Endometrial microvascular endothelial cells (primary cell): ENCODE measurements at regions not wholly inside any gene's neighbourhood (a gene's known extent, or its start where the extent isn't known, plus 50 kb on each side); places are given as distances from the start of the nearest gene placed in this dataset.
"Not testable (repeated sequence)": the region's sequence is repeated elsewhere in the genome, so short reads cannot be mapped to it uniquely, and the experiment has no call there.

Source experiments
- in situ Hi-C: cut with HindIII; loops from 2 replicates; pipeline ENCODE4 v1.10.0; 2017; ENCODE audit warnings: low sequenced_read_pairs, low pct_unique_long_range_greater_than_20kb; ENCODE audit errors: inconsistent ontology term

DNA sequence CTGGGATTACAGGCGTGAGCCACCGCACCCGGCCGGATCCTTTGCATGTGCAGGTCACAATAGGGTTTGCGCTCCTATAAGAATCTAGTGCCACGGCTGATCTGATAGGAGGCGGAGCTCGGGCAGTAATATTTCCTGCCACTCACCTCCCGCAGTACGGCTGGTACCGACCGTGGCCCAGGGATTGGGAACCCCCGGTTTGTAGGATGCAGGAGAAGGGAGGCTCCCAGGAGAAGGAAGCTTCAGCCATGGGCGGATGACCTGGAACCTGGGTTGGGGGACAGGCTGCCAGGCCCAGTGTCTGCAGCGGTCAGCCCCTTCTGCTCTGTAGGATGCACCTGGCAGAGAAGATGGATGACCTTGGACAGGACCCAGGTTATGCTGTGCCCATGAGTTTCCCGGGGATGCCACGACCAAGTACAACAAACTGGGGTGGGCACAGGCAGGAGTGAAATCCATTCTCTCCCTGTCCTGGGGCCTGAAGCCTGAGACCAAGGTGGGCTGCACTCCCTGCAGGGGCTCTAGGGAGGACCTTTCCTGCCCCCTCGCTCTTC lies 818.9 kb downstream of the BRD1 start:
- in situ Hi-C loops: no loop called here

DNA sequence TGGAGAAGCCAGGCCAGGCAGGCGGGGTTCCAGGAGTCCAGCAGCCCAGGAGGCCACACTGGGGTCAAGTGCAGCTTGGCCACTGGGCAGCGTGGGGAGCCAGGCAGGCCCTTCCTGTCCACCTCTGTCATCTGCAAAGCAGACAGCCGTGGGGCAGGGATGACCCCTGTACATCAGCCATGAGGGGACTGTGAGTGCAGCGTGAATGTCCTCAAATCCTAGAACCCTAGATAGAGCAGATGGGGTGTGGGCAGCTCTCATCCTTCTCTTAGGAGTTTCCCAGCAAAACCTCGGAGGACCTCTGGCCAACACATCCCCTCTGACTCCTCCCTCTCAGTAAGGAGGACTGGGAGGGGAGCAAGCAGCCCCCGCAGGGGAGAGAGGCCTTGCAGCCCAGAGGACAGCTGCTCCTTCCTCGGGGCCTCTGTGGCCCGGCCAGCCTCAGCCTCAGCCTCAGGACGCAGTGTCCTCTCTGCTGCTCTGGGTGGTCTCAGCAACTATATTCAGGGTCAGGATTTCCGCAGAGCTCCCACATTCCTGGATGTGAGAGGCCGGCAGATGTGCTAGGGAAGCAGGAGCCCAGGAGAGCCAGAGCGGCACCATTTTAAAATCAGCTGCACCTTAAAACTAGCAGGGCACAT lies 820.5 kb downstream of the BRD1 start:
- in situ Hi-C loops: no loop called here

- in situ Hi-C loops: no loop called here
Measured at GRCh38 chr22:49006207-49007012, 821.3 kb downstream of the BRD1 start.

GRCh38 chr22:49005557-49005956 lies 822.1 kb downstream of the BRD1 start:
- in situ Hi-C loops: no loop called here

DNA sequence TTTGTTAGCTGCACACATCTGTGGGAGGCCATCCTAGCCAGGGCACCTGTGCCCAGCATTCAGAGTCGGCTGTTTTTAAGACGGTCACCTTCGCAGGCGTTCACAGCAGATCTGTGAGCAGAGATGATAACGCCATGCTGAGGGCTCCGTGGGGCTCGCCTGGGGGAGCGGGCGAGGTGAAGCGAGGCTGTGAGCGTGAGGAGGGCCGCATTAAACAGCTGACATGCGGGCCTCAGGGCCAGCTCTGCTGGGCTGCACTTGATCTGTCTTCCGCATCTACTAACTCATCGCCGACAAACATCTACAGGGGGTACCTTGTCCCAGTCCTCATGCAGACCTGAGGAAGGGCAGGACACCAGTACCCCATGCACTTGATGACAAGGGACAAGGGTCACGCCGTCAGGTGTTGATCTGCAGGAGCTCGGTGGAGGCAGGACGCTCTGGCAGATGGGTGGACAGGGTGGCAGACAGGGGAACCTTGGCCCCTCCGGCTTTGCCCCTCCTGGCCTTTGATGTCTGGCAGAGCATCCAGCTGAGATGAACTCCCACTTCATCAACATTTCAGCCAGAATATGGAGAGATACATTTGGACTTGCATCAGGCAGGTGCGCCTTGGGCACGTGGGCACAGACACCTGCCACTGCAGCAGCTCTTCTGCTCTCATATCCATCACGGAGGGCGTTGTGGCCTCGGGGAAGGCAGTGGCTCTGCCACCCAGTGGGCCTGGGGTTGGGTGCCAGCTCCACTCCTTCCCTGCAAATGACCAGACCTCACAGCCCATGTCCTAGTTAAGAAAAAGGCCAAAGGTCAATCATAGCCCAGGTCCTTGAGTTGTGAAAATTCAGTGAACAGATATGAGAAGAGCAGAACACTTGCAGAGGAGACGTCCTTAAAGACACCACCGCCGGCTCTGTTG lies 822.9 kb downstream of the BRD1 start:
- in situ Hi-C loops: no loop called here

GRCh38 chr22:48997605-48998004 lies 830.1 kb downstream of the BRD1 start:
- in situ Hi-C loops: not testable (repeated sequence)

- in situ Hi-C loops: no loop called here
Measured at GRCh38 chr22:48993655-48994054, 834.0 kb downstream of the BRD1 start.

DNA sequence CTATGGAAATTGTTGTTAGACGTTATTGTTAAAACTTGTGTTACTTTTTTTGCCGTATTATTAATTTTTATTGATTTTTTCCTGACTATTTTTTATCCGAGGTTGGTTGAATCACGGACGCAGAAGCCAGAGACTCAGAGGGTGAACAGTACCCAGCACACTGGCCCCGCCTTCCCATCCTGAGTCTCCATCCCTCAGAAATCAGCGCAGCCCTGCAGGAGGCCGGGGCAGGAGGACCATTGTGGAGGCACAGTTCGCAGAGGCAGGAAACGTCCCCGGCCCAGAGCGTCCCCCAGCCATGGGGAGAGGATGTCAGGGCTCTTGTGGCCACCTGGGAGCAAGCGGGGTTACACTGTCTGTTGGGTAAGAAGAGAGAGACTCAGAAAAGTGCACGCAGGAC lies 843.0 kb downstream of the BRD1 start:
- in situ Hi-C loops: no loop called here

GRCh38 chr22:48982321-48982905 lies 845.3 kb downstream of the BRD1 start:
- in situ Hi-C loops: no loop called here

DNA sequence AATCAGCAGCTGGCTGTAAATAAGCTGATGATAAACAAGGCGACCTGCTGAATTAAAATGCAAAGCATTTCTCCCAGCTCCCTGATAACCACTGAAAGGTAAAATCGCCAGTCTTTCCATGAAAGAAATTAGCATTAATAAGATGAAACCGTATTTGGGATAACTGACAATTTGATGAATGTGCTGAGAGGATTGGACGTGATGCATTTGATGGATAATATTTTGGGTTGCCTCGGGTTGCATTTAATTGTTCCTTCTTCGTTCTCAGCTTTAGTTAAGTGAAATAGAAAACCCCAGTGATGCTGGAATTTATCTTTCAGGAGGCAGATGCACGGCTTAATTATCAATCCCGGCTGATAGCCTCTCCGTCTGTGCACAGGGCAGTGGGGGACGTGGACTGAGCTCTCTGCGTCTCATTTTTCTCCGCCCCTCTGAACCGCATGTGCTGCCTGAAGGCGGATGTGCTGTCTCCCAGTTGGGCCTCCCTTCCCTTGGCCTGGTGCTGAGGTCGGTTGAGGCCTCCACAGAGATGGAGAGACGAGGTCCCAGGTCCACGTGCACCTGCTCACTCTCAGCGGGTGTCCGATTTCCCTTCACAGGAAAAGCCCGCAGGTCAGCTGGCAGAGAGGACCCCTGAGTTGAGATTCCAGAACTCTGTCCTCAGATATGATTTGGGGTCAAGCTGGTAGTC lies 846.2 kb downstream of the BRD1 start:
- in situ Hi-C loops: no loop called here

DNA sequence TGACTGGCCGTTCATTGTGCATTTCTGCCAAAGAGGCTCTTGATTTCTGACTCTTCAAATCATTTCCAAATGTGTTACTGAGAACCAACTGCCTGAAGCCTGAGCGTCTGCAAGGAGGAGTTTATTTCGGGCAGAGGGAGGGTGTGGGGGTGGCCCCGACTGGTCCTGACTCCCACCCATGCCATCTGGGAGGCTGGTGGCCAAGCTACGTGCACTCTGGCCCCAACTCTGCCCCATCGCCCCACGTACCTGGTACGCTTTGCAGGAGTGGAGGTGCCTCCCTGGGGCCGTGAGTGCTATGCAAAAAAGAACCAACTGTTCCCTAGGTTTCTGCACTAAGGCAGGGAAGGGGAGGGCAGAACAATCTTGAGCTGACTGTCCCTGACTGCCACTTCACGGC lies 846.8 kb downstream of the BRD1 start:
- in situ Hi-C loops: no loop called here

DNA sequence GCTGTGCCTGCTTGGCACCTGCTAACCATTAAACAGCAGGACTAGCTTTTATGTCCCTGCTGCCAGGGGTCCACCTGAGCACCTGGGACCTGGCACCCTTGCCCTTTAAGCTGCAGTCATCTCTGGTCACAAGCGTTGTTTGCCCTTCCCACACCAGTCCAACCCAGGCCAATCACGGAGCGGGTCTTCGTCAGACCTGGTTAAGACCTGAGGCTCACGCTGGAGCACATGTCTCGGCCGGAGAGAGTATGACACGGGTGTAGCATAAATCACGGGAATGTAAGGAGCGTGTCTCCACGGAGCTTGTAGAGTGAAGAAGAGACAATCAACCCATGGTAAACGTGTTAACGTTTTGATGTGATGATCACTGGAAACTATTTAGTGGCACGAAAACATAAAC lies 847.3 kb downstream of the BRD1 start:
- in situ Hi-C loops: no loop called here

GRCh38 chr22:48979482-48979881 lies 848.2 kb downstream of the BRD1 start:
- in situ Hi-C loops: no loop called here

DNA sequence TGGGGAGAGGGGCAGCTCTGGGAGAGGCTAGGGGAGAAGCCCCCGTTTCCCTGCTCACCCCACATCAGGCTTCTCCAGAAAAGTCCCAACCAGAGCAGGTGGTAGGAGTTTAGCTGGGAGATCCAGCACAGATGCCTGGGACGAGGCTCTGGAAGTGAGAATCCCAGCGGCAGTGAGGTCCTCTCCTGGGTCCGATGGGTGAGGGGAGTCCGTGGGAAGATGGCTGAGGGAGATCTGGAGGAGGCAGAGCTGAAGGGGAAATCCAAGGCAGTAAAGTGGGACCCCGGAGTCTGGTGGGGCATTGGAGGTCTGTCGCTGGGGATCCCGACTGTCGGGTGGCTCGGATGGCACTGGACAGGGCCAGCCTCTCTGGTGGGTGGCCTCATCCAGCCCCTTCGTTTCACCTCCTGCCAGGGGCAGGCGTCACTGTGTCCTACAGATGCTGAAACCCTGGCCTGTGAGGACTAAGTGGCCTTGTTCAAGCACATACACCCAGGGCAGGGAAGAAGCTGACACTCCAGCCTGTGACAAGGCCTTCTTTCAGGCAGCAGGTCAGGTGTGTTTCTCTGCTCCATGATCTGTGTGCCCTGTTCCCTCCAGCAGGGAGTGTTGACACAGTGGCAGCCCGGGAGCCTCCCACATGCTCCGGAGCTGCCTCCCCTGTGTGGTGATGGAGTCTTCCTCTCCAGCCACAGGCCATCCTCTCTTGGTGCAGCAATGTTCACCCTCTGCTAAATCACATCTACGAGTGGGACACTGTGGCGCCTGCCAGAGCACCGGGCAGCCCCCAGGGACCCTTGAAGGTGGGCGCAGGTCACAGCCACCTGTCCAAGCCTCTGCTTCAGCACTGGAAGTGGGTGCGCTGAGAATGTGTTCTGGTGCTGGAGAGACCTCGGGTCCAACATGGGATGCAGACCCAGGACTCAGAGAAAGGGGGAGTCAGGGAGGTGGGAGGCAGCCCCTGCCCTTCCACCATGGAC lies 850.8 kb downstream of the BRD1 start:
- in situ Hi-C loops: no loop called here

GRCh38 chr22:48975886-48976285 lies 851.8 kb downstream of the BRD1 start:
- in situ Hi-C loops: no loop called here

GRCh38 chr22:48975316-48975741 lies 852.3 kb downstream of the BRD1 start:
- in situ Hi-C loops: no loop called here
